SK-N-SH treated with all-trans-retinoic acid at 6 μM for 48 hours (cell line): ENCODE measurements at regions not wholly inside any gene's neighbourhood (a gene's known extent, or its start where the extent isn't known, plus 50 kb on each side); places are given as distances from the start of the nearest gene placed in this dataset.

Source experiments
- ATAC-seq: fragments of 200-7000 bp; cut with Tn5 transposase; 3 replicates; pipeline ENCODE4 v1.9.1; 2020; ENCODE audit warnings: mild to moderate bottlenecking, moderate library complexity
- ARNTL ChIP-seq: fragments of 450-650 bp; formaldehyde crosslinking; IDR thresholded peaks from 2 replicates; pipeline ENCODE4 v1.5.0; 2020; ENCODE audit warnings: low read depth, mild to moderate bottlenecking, moderate library complexity, borderline replicate concordance
- BACH2 ChIP-seq: fragments of 250-450 bp; sonication (Bioruptor Pico); IDR thresholded peaks from 2 replicates; pipeline ENCODE4 v1.9.0; 2021; ENCODE audit warnings: mild to moderate bottlenecking, borderline replicate concordance
- CREB5 ChIP-seq: fragments of 250-450 bp; sonication (Bioruptor Pico); IDR thresholded peaks from 2 replicates; pipeline ENCODE4 v1.5.1; 2020; ENCODE audit warnings: low read depth, mild to moderate bottlenecking, moderate library complexity
- CSDC2 ChIP-seq: fragments of 250-450 bp; sonication (Bioruptor Pico); IDR thresholded peaks from 2 replicates; pipeline ENCODE4 v1.5.0; 2020; ENCODE audit warnings: mild to moderate bottlenecking, moderate library complexity
- CSRNP3 ChIP-seq: fragments of 250-450 bp; sonication (Bioruptor Pico); IDR thresholded peaks from 2 replicates; pipeline ENCODE4 v1.5.1; 2021; ENCODE audit warnings: mild to moderate bottlenecking, moderate library complexity
- GLIS3 ChIP-seq: fragments of 250-450 bp; sonication (Bioruptor Pico); IDR thresholded peaks from 2 replicates; pipeline ENCODE4 v1.5.0; 2020; ENCODE audit warnings: mild to moderate bottlenecking, moderate library complexity
- ISL1 ChIP-seq: fragments of 250-450 bp; sonication (Bioruptor Pico); IDR thresholded peaks from 2 replicates; pipeline ENCODE4 v2.1.2; 2022; ENCODE audit warnings: mild to moderate bottlenecking, moderate library complexity
- PATZ1 ChIP-seq: fragments of 250-450 bp; sonication (Bioruptor Pico); IDR thresholded peaks from 2 replicates; pipeline ENCODE4 v1.8.0; 2020; ENCODE audit warnings: mild to moderate bottlenecking, moderate library complexity, borderline replicate concordance
- POU6F1 ChIP-seq: fragments of 250-450 bp; sonication (Bioruptor Pico); IDR thresholded peaks from 2 replicates; pipeline ENCODE4 v1.8.0; 2021; ENCODE audit warnings: low read depth, mild to moderate bottlenecking, moderate library complexity, borderline replicate concordance
- RARB ChIP-seq: fragments of 250-450 bp; sonication (Bioruptor Pico); IDR thresholded peaks from 2 replicates; pipeline ENCODE4 v1.8.0; 2021; ENCODE audit warnings: mild to moderate bottlenecking, moderate library complexity
- SNAI2 ChIP-seq: fragments of 250-450 bp; sonication (Bioruptor Pico); IDR thresholded peaks from 2 replicates; pipeline ENCODE4 v1.5.0; 2020; ENCODE audit warnings: mild to moderate bottlenecking, moderate library complexity
- TCF4 ChIP-seq: fragments of 250-450 bp; sonication (Bioruptor Pico); IDR thresholded peaks from 2 replicates; pipeline ENCODE4 v1.8.0; 2021; ENCODE audit warnings: mild to moderate bottlenecking, moderate library complexity, borderline replicate concordance
- TOX ChIP-seq: fragments of 250-450 bp; sonication (Bioruptor Pico); IDR thresholded peaks from 2 replicates; pipeline ENCODE4 v1.8.0; 2021; ENCODE audit warnings: mild to moderate bottlenecking, moderate library complexity, borderline replicate concordance
- TSHZ2 ChIP-seq: fragments of 250-450 bp; sonication (Bioruptor Pico); IDR thresholded peaks from 2 replicates; pipeline ENCODE4 v1.5.0; 2020; ENCODE audit warnings: mild to moderate bottlenecking, moderate library complexity
- ZC3H10 ChIP-seq: fragments of 250-450 bp; sonication (Bioruptor Pico); IDR thresholded peaks from 2 replicates; pipeline ENCODE4 v1.5.1; 2021; ENCODE audit warnings: mild to moderate bottlenecking, moderate library complexity
- ZFP3 ChIP-seq: fragments of 250-450 bp; sonication (Bioruptor Pico); IDR thresholded peaks from 2 replicates; pipeline ENCODE4 v1.5.0; 2020; ENCODE audit warnings: mild to moderate bottlenecking, moderate library complexity
- ZFP30 ChIP-seq: fragments of 450-650 bp; formaldehyde crosslinking; IDR thresholded peaks from 2 replicates; pipeline ENCODE4 v1.5.0; 2022; ENCODE audit warnings: mild to moderate bottlenecking, moderate library complexity
- ZNF565 ChIP-seq: fragments of 450-650 bp; formaldehyde crosslinking; conservative IDR thresholded peaks from 2 replicates; pipeline ENCODE4 v1.5.0; 2020; ENCODE audit warnings: low read depth, mild to moderate bottlenecking, moderate library complexity
- ZNF8 ChIP-seq: fragments of 450-650 bp; formaldehyde crosslinking; IDR thresholded peaks from 2 replicates; pipeline ENCODE4 v1.5.0; 2020; ENCODE audit warnings: mild to moderate bottlenecking, moderate library complexity

- TF ChIP-seq TSHZ2 (CRISPR knock-in tag) = no peak
- TF ChIP-seq, all 23 proteins: peak for 0
Measured at GRCh38 chr17:79202480-79202879, 127.9 kb downstream of the ENGASE start (continued).

GRCh38 chr17:79201536-79202227 is 127.1 kb downstream of the ENGASE start:
- TF ChIP-seq CSRNP3 (CRISPR knock-in tag) = no peak
- TF ChIP-seq POU6F1 = no peak
- no peak for TF ChIP-seq CREB5 (CRISPR knock-in tag)
- no peak for TF ChIP-seq TOX (CRISPR knock-in tag)
- no peak for TF ChIP-seq GLIS3
- TF ChIP-seq ZFP30 (CRISPR knock-in tag) = no peak
- TF ChIP-seq ZNF8 = no peak
- no peak for TF ChIP-seq CSDC2 (CRISPR knock-in tag)
- no peak for TF ChIP-seq TSHZ2 (CRISPR knock-in tag)
- no peak for TF ChIP-seq BACH2 (CRISPR knock-in tag)
- TF ChIP-seq ARNTL = no peak
- TF ChIP-seq ZFP3 (CRISPR knock-in tag) = no peak
- ATAC-seq = peak; percentile 27

GRCh38 chr17:79201119-79201518 is 126.5 kb downstream of the ENGASE start:
- no peak for ATAC-seq
- TF ChIP-seq GLIS3 (no peak), TSHZ2 (CRISPR knock-in tag) (no peak), SNAI2 (CRISPR knock-in tag) (no peak), ZC3H10 (no peak), ZNF565 (CRISPR knock-in tag) (no peak), ISL1 (CRISPR knock-in tag) (no peak), RARB (CRISPR knock-in tag) (no peak), ARNTL (no peak), TCF4 (CRISPR knock-in tag) (no peak), POU6F1 (no peak), ZFP30 (CRISPR knock-in tag) (no peak), PATZ1 (CRISPR knock-in tag) (no peak)
